ENCODE measurements at regions not wholly inside any gene's neighbourhood (a gene's known extent, or its start where the extent isn't known, plus 50 kb on each side); places are given as distances from the start of the nearest gene placed in this dataset.
A peak's percentile ranks its signal among the peaks of the same experiment; 100 is the strongest.

- DNase-seq (ENCODE audit: low read depth in 1 of 2, low spot score in 1 of 2) = no peak
Measured at GRCh38 chr9:109880276-109881169, 100.5 kb downstream of the PALM2AKAP2 start.

- no peak for DNase-seq (ENCODE audit: low read depth in 1 of 2, low spot score in 1 of 2)
Measured at GRCh38 chr9:109883623-109884022, 103.6 kb downstream of the PALM2AKAP2 start.

- no peak for DNase-seq (ENCODE audit: low read depth in 1 of 2, low spot score in 1 of 2)
Measured at GRCh38 chr9:109886041-109886440, 106.0 kb downstream of the PALM2AKAP2 start.

GRCh38 chr9:109886617-109887016 lies 106.6 kb downstream of the PALM2AKAP2 start:
- no peak for DNase-seq (ENCODE audit: low read depth in 1 of 2, low spot score in 1 of 2)

- no peak for DNase-seq (ENCODE audit: low read depth in 1 of 2, low spot score in 1 of 2)
Measured at GRCh38 chr9:109887079-109887478, 107.1 kb downstream of the PALM2AKAP2 start.

GRCh38 chr9:109888695-109889094 lies 108.7 kb downstream of the PALM2AKAP2 start:
- DNase-seq (ENCODE audit: low read depth in 1 of 2, low spot score in 1 of 2) = no peak

GRCh38 chr9:109889456-109889855 lies 109.5 kb downstream of the PALM2AKAP2 start:
- DNase-seq (ENCODE audit: low read depth in 1 of 2, low spot score in 1 of 2) = no peak

- no peak for DNase-seq (ENCODE audit: low read depth in 1 of 2, low spot score in 1 of 2)
Measured at GRCh38 chr9:109893241-109893640, 113.2 kb downstream of the PALM2AKAP2 start.

GRCh38 chr9:109894473-109894872 lies 114.5 kb downstream of the PALM2AKAP2 start:
- no peak for DNase-seq (ENCODE audit: low read depth in 1 of 2, low spot score in 1 of 2)

- no peak for DNase-seq (ENCODE audit: low read depth in 1 of 2, low spot score in 1 of 2)
Measured at GRCh38 chr9:109894921-109895758, 115.1 kb downstream of the PALM2AKAP2 start.

- no peak for DNase-seq (ENCODE audit: low read depth in 1 of 2, low spot score in 1 of 2)
Measured at GRCh38 chr9:109901201-109901600, 121.2 kb downstream of the PALM2AKAP2 start.

- peak in 1 of 2 donors; percentile 19 for DNase-seq (ENCODE audit: low read depth in 1 of 2, low spot score in 1 of 2)
Measured at GRCh38 chr9:109903515-109904138, 123.6 kb downstream of the PALM2AKAP2 start.

GRCh38 chr9:109904666-109905065 lies 124.7 kb downstream of the PALM2AKAP2 start:
- DNase-seq (ENCODE audit: low read depth in 1 of 2, low spot score in 1 of 2) = no peak

GRCh38 chr9:109905472-109905871 lies 125.5 kb downstream of the PALM2AKAP2 start:
- no peak for DNase-seq (ENCODE audit: low read depth in 1 of 2, low spot score in 1 of 2)

- DNase-seq (ENCODE audit: low read depth in 1 of 2, low spot score in 1 of 2) = no peak
Measured at GRCh38 chr9:109906766-109907382, 126.9 kb downstream of the PALM2AKAP2 start.

- no peak for DNase-seq (ENCODE audit: low read depth in 1 of 2, low spot score in 1 of 2)
Measured at GRCh38 chr9:109907400-109907799, 127.4 kb downstream of the PALM2AKAP2 start.

- no peak for DNase-seq (ENCODE audit: low read depth in 1 of 2, low spot score in 1 of 2)
Measured at GRCh38 chr9:109907810-109908458, 127.9 kb downstream of the PALM2AKAP2 start.

GRCh38 chr9:109908459-109909390 lies 128.7 kb downstream of the PALM2AKAP2 start:
- no peak for DNase-seq (ENCODE audit: low read depth in 1 of 2, low spot score in 1 of 2)
